ENCODE measurements at regions not wholly inside any gene's neighbourhood (a gene's known extent, or its start where the extent isn't known, plus 50 kb on each side); places are given as distances from the start of the nearest gene placed in this dataset.
"Not testable (repeated sequence)": the region's sequence is repeated elsewhere in the genome, so short reads cannot be mapped to it uniquely, and the experiment has no call there.

- no peak for DNase-seq (ENCODE audit: low read depth)
These were observed 830.9 kb downstream of the EDEM1 start for GRCh38 chr3:6018456-6018855.

- no peak for DNase-seq (ENCODE audit: low read depth)
These were observed 835.1 kb downstream of the EDEM1 start for GRCh38 chr3:6022621-6023020.

DNA sequence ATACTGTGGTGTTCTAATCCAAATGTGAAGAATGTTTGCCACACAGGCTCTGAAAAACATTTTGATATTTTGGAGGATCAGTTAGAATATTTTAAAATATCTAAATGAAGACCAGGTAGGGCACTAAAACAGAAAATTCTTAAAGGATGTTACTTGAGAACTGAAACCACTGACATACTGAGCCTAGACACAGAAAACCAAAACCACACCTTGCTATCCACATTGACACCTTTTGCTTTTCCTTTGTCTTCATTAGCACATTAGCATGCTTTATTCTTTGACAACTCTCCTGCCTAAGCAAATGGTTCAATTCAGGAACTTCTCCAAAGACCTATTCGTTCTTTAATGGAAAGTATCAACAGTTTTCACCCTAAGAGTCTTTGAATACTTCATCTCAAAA is 835.9 kb upstream of the GRM7 start:
- DNase-seq (ENCODE audit: low read depth), result no peak

DNA sequence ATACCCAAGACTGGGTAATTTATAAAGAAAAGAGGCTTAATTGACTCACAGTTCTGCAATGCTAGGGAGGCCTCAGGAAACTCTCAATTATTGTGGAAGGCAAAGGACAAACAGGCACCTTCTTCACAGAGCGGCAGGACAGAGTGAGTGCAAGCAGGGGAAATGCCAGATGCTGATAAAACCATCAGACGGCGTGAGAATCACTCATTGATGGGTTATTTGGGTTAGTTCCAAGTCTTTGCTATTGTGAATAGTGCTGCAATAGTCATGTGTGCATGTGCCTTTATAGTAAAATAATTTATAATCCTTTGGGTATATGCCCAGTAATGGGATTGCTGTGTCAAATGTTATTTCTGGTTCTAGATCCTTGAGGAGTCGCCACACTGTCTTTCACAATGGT is 830.3 kb upstream of the GRM7 start:
- not testable (repeated sequence) for DNase-seq (ENCODE audit: low read depth)

GRCh38 chr3:6035626-6036025 is 825.3 kb upstream of the GRM7 start:
- no peak for DNase-seq (ENCODE audit: low read depth)

DNA sequence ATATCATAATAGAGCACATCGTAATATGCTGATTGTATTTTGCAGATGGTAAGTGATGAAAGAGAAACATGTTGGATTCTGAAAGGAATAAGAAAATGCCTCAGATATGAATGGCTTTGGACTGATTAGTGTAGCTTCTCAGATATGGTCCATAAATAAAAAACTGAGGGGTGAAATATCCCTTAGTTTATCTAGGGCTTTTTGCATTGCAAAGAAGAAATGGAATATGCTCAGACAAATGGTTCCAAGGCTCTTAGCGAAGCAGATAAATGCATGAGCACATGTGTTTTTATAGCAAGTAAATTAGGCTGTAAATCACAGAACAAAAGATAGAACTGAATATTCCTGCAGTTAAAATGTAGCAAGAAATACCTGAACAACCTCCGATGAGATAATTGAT is 820.9 kb upstream of the GRM7 start:
- DNase-seq (ENCODE audit: low read depth), result no peak

- no peak for DNase-seq (ENCODE audit: low read depth)
These were observed 819.0 kb upstream of the GRM7 start for GRCh38 chr3:6041894-6042293.

DNA sequence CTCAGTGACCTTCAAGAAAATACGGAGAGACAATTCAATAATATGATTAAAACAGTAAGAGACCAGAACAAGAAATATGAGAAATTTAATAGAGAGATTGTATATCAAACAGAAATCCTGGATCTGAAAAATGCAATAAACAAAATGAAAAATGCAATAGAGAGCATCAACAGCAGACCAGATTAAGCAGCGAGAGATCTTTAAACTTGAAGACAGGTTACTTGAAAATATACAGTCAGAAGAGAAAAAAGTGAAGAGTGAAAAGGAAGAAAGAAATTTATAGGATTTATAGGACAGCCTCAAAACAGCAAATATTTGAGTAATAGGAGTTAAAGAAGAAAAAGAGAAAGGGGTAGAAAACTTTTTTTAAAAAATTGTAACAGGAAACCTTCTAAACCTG is 813.9 kb upstream of the GRM7 start:
- no peak for DNase-seq (ENCODE audit: low read depth)

DNA sequence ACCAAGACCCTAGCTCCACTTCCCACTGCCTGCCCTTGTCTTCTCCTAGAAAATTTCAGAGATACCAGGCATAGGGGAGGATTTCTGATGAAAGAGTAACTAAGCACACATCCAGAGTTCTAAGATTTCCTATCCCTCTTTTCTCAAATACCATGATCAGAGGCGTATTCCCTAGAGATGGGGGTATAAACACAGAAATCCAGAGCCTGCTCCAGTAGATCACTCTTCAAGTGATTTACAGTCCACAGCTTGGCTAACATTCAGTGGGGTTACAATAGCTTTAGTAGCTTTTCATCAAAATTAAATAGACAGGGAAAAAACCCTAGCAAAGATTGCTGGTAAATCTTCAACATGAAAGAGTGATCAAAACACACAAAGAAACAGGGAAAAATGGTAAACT is 800.7 kb upstream of the GRM7 start:
- DNase-seq (ENCODE audit: low read depth), result no peak

DNA sequence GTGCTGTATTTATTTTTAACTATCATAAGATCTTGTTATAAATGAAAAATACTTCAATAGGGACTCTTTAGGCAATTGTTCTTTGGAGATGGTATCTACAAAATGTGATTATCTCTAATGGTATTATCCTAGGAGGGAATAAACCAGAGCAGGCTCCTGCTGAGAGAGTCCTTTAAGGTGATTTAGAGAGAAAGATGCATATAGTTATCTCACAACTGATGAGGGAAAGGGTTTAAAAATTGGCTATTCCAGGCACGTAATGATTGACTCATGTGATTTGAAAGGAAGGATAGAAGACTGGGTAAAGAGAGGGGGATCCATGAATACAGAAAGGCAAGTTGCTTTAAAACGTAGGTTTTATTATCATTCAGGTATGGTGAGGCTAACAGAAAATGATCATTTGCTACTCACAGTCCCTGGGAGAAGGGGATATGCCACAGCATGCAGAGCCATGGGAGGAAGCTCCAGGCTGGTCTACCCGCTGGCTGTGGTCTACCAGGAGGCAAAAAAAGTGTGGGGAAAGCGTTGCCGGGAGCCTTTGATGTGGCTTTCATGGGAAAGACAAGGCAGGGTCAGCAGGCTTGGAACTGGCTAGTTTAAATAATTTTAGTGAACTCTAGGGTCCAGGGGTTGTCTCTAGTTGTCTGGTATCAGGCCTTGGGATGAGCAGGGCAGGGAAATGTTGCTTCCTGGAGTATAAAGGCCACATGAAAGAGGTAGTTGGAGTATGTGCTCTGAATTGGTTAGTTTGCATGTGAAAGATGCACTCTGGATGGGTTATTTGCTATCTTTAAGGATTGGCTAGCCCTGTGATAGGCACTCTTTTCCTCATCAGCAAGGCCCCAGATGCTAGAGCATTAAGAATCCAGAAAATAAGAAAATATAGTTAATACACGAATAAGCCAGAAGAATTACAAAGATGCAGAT is 798.4 kb upstream of the GRM7 start:
- DNase-seq (ENCODE audit: low read depth), result no peak

DNA sequence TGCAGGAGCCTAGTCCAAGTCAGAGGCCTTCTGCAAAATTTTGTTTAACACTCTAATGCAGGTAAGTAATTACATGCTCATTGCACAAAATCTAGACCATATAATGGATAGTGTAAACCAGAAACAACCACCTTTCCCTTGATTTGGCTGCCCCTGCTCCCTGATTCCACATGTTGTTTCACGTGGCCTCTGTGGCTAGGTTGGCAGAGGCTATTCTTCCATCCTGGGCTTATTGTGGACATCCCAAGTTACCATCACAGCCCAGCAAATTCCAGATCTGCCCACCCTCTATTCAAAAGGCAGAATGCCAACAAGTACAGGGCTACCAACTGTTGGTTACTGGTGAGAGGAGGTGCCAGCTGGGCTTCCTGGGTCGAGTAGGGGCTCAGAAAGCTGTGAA is 794.5 kb upstream of the GRM7 start:
- DNase-seq (ENCODE audit: low read depth), result no peak

GRCh38 chr3:6066868-6067578 is 793.9 kb upstream of the GRM7 start:
- DNase-seq (ENCODE audit: low read depth), result not testable (repeated sequence)

DNA sequence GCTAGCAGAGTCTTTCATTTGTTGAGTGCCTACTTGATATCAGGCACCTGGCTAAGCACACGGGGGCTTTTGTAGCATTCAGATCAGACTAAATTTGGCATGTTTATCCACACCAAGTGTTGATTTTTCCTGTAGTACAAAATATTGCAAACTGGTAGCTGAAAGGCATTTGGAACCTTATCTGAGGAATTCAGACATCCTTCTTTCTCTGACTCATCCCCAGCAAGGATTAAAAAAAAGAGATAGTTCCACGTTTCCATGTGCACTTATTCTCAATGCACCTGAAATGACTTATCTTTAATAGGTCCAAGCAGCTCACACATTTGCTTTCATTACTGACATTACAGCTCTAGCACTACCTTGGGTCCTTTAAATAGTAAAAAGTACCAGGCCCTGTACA is 786.0 kb upstream of the GRM7 start:
- no peak for DNase-seq (ENCODE audit: low read depth)

DNA sequence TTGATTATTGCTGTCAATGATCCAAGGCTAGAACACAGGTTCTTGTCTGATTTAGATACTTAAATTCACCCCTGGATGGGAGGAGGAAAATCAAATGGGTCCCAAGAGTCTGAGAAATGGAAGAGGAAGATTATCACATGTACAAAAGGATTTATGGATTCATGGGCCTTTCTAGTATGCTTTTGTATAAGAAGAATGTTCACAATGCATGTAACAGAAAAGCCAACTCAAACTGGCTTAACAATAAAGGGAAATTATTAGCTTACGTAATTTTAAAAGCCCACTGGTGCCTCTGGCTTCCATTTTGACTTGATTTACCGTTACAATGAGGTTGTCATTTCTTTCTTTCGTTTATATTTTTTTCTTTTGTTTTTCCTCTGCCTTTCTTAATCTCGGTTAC is 782.5 kb upstream of the GRM7 start:
- no peak for DNase-seq (ENCODE audit: low read depth)

DNA sequence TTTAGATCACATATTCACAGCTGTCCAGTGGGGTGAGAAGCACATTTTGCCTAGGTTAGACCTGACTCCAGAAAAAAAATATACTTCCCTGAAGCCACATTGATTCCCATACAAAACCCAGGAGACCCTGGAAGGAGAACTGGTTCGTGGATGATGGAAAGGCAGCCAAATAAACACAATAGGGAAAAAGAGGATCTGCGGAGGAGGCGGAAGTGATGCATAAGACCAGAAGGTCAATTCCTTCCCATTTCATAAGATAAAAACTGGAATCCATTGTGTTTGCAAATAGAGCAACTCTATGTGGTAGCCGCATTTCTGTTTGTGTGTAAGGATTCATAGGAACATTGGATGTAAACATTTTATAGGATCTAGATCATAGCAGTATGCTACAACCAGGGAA is 781.9 kb upstream of the GRM7 start:
- no peak for DNase-seq (ENCODE audit: low read depth)

DNA sequence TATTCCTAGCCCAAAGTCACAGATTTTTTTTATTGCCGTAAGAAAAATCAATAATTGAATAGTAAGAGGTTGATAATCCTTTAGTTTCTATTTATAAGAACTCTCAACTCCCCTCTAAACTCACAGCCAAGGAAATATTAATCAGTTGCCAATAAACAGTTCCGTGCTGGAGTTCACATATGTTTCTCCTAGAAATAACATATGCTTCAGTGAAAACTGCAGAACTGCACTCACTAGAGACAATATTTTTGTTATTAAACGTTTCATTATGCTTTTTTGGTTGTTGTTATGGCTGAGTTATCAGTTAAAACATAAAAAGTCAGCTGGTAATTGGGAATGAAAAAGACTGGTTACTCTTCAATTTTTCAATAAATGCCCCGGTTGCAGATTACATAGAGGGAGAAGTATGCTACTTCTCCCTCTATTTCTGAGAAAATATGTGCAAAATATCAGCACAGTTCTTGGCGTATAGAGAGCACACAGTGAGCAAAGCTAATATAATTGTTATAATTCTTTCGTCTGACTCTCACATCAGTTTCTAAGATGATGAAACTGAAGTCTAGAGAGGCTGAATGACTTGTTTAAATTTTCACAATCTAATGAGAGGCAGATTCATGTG is 781.2 kb upstream of the GRM7 start:
- no peak for DNase-seq (ENCODE audit: low read depth)

GRCh38 chr3:6088433-6088832 is 772.5 kb upstream of the GRM7 start:
- DNase-seq (ENCODE audit: low read depth), result no peak

DNA sequence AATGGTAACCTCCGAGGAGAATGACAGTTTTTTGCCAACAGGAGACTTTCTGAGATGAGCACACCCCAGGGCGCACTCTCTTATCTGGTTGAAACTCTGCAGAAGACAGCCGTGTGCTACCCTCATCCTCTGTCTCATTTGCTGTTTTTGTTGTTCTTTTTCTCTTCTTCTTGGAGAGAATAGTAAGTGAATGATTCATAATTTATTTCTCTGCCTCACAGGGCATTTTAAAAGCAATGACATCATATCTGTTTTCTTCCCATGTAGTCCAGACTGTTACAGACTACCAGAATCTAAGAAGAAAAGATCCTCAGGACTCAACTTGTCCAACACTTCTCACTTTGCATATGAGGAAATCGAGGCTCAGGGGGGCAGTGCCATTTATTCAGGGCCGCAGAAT is 771.1 kb upstream of the GRM7 start:
- DNase-seq (ENCODE audit: low read depth), result no peak

DNA sequence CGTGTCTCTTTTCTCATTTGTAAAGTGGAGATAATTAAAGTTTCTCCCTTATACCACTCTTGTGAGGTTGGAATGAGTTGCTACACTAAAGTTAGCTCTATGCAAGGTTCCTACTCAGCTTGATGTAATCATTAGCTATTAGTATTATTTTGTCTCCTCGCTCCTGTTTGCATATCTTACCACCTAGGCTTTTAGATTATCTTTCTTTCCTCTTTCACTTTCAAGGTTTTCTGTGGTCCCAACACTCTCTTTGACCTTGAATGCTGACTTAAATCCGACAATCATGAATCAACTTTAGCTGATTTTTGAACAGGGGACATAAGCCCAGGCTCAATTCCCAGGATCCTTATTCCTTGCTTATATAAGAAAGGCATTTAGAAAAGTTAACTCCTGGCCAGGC is 769.7 kb upstream of the GRM7 start:
- DNase-seq (ENCODE audit: low read depth), result no peak

GRCh38 chr3:6095006-6095405 is 765.9 kb upstream of the GRM7 start:
- DNase-seq (ENCODE audit: low read depth), result no peak

DNA sequence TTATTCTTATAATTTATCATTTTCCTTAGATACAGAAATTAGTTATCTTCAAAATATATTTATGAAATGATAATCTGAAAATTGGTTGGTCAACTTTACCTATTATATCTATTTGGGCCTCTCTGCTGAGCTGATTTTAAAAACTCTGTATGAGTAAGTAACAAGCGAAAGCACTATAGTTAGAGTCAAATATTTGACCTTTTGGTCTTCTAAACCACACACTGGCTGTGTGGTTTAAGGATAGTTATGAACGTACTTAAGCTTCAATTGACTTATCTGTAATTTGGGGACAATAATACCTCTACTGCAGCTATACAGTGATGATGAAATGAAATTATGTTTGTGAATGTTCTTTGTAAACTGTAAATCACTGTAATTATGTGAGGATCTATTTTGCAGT is 763.9 kb upstream of the GRM7 start:
- DNase-seq (ENCODE audit: low read depth), result no peak

DNA sequence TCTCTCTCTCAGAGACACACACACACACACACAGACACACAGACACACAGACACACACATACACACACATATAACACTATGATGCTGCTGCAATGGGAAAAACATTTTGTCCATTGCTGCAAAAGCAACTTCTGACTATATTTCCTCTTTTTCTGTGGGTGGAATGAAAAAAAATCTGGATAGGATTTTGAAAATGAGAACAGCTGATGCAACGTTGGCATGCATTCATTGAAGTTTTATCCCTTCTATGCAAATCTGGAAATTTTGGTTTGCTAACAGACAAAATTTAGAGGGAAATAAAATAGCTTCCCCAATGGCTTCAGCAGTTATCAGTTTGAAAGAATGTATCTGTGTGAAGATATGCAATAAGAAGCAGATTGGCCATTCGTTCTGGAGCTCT is 763.4 kb upstream of the GRM7 start:
- DNase-seq (ENCODE audit: low read depth), result no peak

GRCh38 chr3:6098516-6099157 is 762.3 kb upstream of the GRM7 start:
- no peak for DNase-seq (ENCODE audit: low read depth)

Data from EH (cell line).